ENCODE measurements at regions not wholly inside any gene's neighbourhood (a gene's known extent, or its start where the extent isn't known, plus 50 kb on each side); places are given as distances from the start of the nearest gene placed in this dataset.

DNA sequence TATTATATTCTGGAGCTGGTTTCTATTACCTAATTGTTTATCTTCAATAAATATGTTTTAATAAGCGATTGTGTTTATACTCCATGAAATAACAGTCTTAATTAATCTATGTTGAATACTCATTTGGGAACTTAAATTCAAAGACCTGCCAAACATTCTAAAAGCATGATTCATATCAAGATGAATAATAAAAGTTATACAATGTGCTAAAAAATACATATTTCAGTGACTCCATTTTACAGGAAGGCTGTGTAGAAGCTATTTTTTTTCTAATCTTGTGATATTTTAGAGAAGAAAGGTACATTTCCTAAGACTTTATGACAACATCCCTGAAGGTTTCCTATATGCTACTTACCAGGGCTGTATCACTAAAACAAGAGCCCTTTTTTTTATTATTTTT is 417.9 kb downstream of the NFIB start:
- intact Hi-C loops (cut with micrococcal nuclease; ENCODE audit: unreplicated experiment), result no loop called here
- Histone ChIP-seq H3K4me2 (ENCODE audit: low read depth, low read length) (no peak overlapping the region), H3K27me3 (ENCODE audit: control insufficient read depth in 1 of 2, insufficient read depth in 2 of 2, low read length in 2 of 2) (no peaks in the 10 kb centered on the region), H3K36me3 (replicated peaks in 1 of 2; ENCODE audit: control insufficient read depth in 1 of 2, insufficient read depth in 2 of 2, low read length in 2 of 2) (no peaks in the 10 kb centered on the region), H3K4me1 (ENCODE audit: insufficient read depth, low read length) (no peaks in the 10 kb centered on the region), H3K79me2 (ENCODE audit: insufficient read depth, low read length) (no peaks in the 10 kb centered on the region), H3K9ac (ENCODE audit: insufficient read depth, low read depth, low read length) (no peak overlapping the region), H2AFZ (ENCODE audit: low read length) (no peak overlapping the region), H3K9me3 (ENCODE audit: low read length) (no peaks in the 10 kb centered on the region), H3K4me3 (replicated peaks in 1 of 3; ENCODE audit: insufficient read depth in 1 of 3, low read depth in 2 of 3, low read length in 3 of 3) (no peak overlapping the region), H3K27ac (ENCODE audit: extremely low read length, insufficient read depth, low read length) (no peak overlapping the region), H4K20me1 (ENCODE audit: insufficient read depth, low read length) (no peaks in the 10 kb centered on the region)
- in situ Hi-C loops (cut with HindIII; ENCODE audit: extremely low pct_ligation_motif_present, low pct_unique_long_range_greater_than_20kb), result no loop called here
- no peak for TF ChIP-seq ZNF17 (CRISPR knock-in tag; IDR thresholded peaks at IDR 0.05)
- no peak for TF ChIP-seq ZNF224 (CRISPR knock-in tag; IDR thresholded peaks at IDR 0.05)
- TF ChIP-seq ARHGAP35 (CRISPR knock-in tag; IDR thresholded peaks at IDR 0.05; ENCODE audit: borderline replicate concordance), result no peak
- TF ChIP-seq TAF15 (IDR thresholded peaks at IDR 0.05; ENCODE audit: low read depth, low read length, poor library complexity, severe bottlenecking), result no peak
- DNase-seq (ENCODE audit: low spot score), result no peak
- FAIRE-seq, result no peak
- CTCF ChIA-PET (ENCODE audit: low intra/inter-chr PET ratio, low total read pairs), result no interaction called here
- no peak for ATAC-seq
- POLR2A ChIA-PET, result no interaction called here
- BruUV-seq (replicated peaks), result no TSS peak
- WGBS (ENCODE audit: low lambda C conversion rate), result 45% methylated on average over 1 of the region's 1 CpG

DNA sequence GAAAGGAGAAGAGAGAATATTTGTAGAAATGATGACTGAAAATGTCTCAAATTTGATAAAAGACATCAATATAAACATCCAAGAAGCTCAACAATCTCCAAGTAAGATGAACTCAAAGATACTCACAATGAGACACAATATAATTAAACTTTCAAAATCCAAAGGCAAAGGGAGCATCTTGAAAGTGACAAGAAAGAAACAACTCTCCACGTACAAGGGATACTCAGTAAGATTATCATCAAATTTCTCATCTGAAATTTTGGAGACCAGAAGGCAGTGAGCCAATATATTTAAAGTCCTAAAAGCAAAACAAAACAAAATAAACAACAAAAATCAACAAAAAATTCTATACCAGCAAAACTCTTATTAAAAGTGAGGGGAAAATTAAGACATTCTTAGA is 428.7 kb downstream of the NFIB start:
- H3K4me1 ChIP-seq (ENCODE audit: insufficient read depth, low read length), result no peaks in the 10 kb centered on the region
- peaks cover 25% of the 10 kb centered on the region for H3K9me3 ChIP-seq (ENCODE audit: low read length)
- no peaks in the 10 kb centered on the region for H3K79me2 ChIP-seq (ENCODE audit: insufficient read depth, low read length)
- intact Hi-C loops (cut with micrococcal nuclease; ENCODE audit: unreplicated experiment) (no loop called here), in situ Hi-C loops (cut with HindIII; ENCODE audit: extremely low pct_ligation_motif_present, low pct_unique_long_range_greater_than_20kb) (no loop called here)
- DNase-seq (ENCODE audit: low spot score) (no peak), ATAC-seq (no peak), FAIRE-seq (no peak)
- CTCF ChIA-PET (ENCODE audit: low intra/inter-chr PET ratio, low total read pairs), result no interaction called here
- no peak overlapping the region for H3K27ac ChIP-seq (ENCODE audit: extremely low read length, insufficient read depth, low read length)
- no peaks in the 10 kb centered on the region for H4K20me1 ChIP-seq (ENCODE audit: insufficient read depth, low read length)
- H3K4me3 ChIP-seq (replicated peaks in 1 of 3; ENCODE audit: insufficient read depth in 1 of 3, low read depth in 2 of 3, low read length in 3 of 3), result no peak overlapping the region
- WGBS (ENCODE audit: low lambda C conversion rate), result 4% methylated on average over 1 of the region's 1 CpG
- BruUV-seq (replicated peaks), result no TSS peak
- no peak overlapping the region for H3K4me2 ChIP-seq (ENCODE audit: low read depth, low read length)
- TF ChIP-seq KAT2B (IDR thresholded peaks at IDR 0.05; ENCODE audit: borderline replicate concordance, low read depth, low read length) (no peak), SMAD9 (CRISPR knock-in tag; IDR thresholded peaks at IDR 0.05) (no peak)
- H3K9ac ChIP-seq (ENCODE audit: insufficient read depth, low read depth, low read length), result no peak overlapping the region
- H2AFZ ChIP-seq (ENCODE audit: low read length), result no peak overlapping the region
- H3K27me3 ChIP-seq (ENCODE audit: control insufficient read depth in 1 of 2, insufficient read depth in 2 of 2, low read length in 2 of 2), result no peaks in the 10 kb centered on the region; a peak in 1 of 5 replicates
- POLR2A ChIA-PET, result no interaction called here
- H3K36me3 ChIP-seq (replicated peaks in 1 of 2; ENCODE audit: control insufficient read depth in 1 of 2, insufficient read depth in 2 of 2, low read length in 2 of 2), result no peaks in the 10 kb centered on the region
